ENCODE measurements at regions not wholly inside any gene's neighbourhood (a gene's known extent, or its start where the extent isn't known, plus 50 kb on each side); places are given as distances from the start of the nearest gene placed in this dataset.
"Not testable (repeated sequence)": the region's sequence is repeated elsewhere in the genome, so short reads cannot be mapped to it uniquely, and the experiment has no call there.

DNA sequence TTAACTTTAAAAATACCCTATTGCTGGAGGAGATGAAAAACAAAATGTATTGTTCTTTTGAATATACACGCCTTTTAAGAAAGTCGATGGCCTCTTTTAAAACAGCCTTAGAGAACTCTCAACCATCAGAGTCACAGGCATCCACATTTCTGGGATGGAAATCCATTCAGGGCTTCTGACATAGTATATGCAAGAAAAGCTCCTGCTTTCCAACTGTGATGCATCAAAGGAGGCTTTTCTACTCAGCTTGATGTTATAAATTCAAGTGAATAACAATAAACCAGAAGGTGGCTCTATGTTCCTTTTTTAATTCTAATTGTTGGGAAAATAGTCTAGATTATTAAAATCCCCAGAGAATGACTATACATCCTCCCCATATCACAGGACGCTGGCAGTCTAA is 398.8 kb upstream of the CXADR start:
- no peak for DNase-seq

GRCh38 chr21:17118638-17119384 is 394.0 kb upstream of the CXADR start:
- no peak for DNase-seq

GRCh38 chr21:17119466-17120297 is 393.2 kb upstream of the CXADR start:
- DNase-seq: no peak

GRCh38 chr21:17127395-17127794 is 385.4 kb upstream of the CXADR start:
- not testable (repeated sequence) for DNase-seq

DNA sequence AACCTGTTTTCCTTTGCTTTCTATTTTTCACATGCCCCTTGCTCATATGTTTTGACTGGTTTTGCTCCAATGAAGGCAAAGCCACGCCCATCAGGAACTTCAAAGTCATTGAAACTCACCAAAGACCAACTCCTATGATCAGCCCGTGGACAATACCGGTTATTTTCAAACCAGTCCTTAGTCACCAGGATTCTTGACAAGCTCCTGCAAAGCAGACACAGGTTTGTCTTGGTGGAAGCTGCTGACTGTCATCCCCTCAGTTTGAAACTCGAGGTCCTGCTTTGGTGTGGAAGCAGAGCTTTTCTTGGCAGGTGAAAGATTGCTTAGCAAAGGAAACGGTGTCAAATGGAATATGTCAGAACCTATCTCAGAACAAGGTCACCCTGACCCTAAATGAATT is 384.7 kb upstream of the CXADR start:
- no peak for DNase-seq

DNA sequence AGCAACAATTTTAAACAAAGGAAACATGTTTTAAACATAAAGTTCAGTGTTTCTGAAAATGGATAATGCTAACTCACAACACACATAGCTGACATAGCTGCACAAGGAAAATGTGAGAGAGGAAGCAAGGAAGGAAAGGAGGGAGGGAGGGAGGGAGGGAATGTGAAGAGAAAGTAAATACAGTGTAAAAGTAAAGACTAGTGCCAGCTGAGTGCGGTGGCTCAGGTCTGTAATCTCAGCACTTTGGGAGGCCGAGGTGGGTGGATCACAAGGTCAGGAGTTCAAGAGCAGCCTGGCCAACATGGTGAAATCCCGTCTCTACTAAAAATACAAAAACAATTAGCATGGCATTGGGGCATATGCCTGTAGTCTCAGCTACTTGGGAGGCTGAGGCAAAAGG is 373.7 kb upstream of the CXADR start:
- not testable (repeated sequence) for DNase-seq

GRCh38 chr21:17139696-17140095 is 373.1 kb upstream of the CXADR start:
- no peak for DNase-seq

DNA sequence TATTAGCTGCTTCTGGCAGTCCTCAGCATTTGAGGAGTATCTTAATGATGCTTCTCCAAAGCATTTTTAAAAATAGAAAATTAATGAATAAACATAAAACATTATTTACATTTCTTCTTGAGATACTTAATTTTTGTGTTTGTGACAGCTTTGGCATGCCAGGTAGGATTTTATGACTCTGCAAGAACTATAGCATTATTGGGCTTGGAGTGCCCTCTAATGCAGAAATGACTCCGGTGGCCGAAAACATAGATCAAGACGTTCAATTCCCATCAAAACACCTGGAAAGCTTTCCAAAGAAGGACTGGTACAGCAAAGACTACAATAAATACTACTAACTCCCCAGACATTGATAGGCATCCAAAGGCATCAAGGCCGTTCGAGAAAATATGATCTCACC is 366.4 kb upstream of the CXADR start:
- DNase-seq: no peak

DNA sequence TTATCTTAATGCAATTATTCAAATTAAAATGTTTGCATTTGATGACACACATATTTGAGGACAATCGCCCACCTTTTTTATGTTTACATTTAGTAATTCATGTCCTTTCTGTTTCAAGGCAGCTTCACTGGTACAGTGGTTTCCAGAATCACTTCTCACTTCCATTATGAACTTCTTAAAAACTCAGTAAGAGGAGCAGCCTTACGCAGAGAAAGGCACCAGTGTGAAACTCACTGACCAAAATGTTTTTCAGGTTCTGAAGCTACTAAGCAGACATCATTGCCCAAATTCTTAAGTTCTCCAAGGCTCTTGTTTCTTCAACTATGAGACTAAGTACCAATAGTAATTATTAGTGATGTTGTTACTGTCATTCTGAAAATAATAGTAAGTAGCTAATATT is 353.1 kb upstream of the CXADR start:
- DNase-seq: no peak

- DNase-seq: no peak
These were observed 327.2 kb upstream of the CXADR start for GRCh38 chr21:17185674-17186073.

- DNase-seq: no peak
These were observed 322.9 kb upstream of the CXADR start for GRCh38 chr21:17189963-17190362.

GRCh38 chr21:17191346-17191993 is 321.4 kb upstream of the CXADR start:
- no peak for DNase-seq

DNA sequence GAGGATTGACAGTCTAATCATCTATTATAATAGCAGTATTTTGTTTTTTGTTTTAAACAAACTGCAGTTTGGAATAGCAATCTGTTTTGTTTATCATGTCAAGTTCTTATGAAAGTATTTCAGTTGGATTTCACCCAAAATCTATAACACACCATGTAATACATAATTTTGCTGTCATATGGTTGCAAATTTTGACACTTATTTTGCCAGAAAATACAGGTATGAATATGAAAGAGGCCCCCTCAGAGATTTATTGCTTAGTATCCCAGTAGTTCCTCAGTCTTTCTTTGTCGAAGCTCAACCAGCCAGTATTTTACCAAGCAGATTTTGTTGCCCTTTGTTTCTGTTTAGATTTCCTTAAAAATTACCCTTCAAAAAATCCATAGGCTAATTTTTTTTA is 317.5 kb upstream of the CXADR start:
- no peak for DNase-seq

DNA sequence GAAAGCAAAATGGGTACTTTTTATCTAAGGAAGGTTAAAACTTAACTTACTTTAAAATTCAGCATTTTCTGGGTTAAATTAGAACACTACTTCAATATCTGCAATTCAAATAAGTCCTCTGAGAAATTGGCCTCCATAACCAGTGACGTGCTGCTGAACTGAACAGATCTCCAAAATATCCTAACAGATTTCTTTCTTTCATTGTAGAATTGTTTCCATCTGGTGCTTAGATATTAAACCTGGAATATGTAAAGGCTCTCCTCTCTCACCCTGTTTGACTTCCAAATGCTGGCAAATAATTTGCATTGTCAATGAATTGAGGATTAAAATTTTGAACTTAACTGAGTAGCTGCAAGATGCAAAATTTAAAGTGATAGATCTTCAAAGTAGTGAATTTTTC is 316.9 kb upstream of the CXADR start:
- DNase-seq: no peak

GRCh38 chr21:17196623-17197022 is 316.2 kb upstream of the CXADR start:
- DNase-seq: no peak

- DNase-seq: no peak
These were observed 314.8 kb upstream of the CXADR start for GRCh38 chr21:17197996-17198395.

DNA sequence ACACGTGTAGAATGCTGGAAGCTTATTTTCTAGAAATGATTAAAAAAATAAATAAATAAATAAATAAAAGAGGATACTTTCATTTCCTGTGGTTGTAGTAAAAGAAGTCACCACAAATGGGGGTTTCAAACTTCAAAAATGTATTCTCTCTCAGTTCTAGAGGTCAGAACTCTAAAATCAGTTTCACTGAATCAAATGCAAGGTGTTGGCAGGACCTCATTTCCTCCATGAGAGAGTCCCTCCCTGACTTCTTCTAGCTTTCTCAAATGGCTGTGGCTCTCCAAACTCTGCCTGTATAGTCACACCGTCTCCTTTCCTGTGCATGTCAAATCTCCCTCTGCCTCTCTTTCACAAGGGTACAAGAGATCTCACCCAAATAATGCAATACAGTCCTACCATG is 312.6 kb upstream of the CXADR start:
- no peak for DNase-seq

DNA sequence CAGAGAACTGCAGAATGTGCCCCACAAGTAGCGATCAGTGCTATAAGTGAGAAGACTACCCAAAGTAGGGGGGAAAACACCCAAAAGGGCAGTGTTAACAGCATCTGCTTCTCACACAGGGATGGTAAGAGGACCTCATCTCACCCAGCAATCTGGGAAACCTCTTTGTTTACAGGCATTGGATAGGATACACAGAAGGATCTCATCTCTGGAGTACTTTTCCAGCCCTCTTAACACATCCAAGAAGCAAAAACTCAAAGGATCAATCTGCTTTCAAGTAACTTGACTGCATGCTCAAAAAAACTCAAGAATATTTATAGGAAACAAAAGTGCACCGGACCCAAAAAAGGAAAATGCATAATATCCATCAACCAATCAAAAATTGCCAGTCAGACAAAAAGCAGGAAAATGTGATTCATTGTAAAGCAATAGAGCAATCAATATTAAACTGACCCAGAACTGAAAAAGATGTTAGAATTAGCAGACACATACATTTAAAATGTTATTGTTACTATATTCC is 311.0 kb upstream of the CXADR start:
- DNase-seq: no peak

- DNase-seq: no peak
These were observed 298.0 kb upstream of the CXADR start for GRCh38 chr21:17214801-17215200.

- DNase-seq: not testable (repeated sequence)
These were observed 293.8 kb upstream of the CXADR start for GRCh38 chr21:17219050-17219449.

- no peak for DNase-seq
These were observed 281.7 kb upstream of the CXADR start for GRCh38 chr21:17231124-17231523.

DNA sequence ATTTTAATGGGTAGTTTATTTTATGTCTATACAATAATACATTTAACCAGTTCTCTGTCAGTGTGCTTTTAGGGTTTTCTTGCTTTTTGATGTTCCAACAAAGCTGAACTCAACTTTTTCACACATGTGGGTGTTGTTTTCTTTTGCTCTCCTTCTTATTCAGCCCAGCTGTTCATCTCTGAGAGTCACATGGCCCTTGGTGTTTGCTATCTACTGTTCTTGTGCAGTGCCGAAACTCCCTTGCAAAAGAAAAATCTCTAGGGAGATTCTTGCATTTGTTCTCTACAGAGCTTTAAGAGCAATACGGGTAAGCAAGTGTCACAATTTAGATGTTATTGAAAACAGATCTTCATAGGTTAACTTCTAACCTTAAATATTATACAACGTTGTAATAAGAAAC is 281.1 kb upstream of the CXADR start:
- no peak for DNase-seq

- no peak for DNase-seq
These were observed 274.4 kb upstream of the CXADR start for GRCh38 chr21:17238468-17238867.

- DNase-seq: no peak
These were observed 262.0 kb upstream of the CXADR start for GRCh38 chr21:17250778-17251241.
